ENCODE measurements at regions not wholly inside any gene's neighbourhood (a gene's known extent, or its start where the extent isn't known, plus 50 kb on each side); places are given as distances from the start of the nearest gene placed in this dataset.
"Not testable (repeated sequence)": the region's sequence is repeated elsewhere in the genome, so short reads cannot be mapped to it uniquely, and the experiment has no call there.

DNA sequence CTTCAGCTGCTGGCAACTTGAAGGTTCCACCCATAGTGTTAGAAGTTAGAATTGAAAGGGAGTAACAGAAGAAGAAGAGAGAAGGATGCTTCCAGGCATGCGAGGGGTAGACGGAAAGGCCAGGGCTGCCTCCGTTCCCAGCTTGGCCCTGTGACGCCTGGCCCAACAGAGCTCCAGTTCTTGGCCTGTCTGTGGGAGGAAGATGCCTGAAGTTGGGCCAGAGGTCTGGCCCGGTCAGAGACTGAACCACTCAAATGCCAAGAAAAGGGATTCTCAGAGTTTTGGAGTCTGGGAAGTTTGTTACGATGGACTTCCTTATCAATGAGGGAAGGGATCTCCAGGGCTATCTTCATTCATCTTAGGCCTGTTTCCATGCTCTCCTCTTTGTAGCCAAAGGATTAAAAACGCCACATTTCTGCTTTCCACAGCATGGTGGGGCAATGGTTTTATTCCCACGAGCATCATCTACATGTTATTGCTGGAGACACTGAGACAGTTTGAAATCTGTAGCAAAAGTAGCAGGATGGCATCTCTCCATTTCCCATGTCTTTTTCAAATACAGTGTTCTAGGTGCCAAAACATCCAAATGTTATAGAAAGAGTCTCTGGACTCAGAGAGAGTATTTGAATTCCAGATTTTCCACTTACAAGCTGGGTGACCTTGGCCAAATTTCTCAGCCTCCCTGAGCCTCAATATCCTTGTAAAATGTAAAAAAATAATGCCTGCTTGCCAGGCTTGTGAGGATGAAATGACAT is 65.4 kb upstream of the ANKRD55 start:
- no peak for DNase-seq (ENCODE audit: low read depth, low spot score)

DNA sequence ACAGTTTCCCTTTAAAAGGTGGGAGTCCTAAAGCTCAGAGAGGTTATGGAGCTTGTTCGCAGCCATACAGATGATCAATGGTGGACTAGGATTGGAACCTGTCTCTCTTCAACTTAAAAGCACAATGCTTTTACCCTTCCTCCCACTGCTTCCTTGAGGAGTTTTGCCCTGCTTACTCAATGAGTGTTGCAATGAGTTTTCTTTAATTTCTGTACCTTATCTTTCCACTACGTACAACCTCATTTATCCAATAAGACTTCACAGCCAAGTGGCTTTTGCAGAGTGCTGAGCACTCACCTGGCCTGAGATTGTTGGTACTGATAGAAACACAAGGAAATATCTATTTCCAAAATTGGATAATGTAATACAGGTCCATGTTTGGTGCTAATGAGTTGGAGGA is 64.7 kb upstream of the ANKRD55 start:
- DNase-seq (ENCODE audit: low read depth, low spot score) = no peak

DNA sequence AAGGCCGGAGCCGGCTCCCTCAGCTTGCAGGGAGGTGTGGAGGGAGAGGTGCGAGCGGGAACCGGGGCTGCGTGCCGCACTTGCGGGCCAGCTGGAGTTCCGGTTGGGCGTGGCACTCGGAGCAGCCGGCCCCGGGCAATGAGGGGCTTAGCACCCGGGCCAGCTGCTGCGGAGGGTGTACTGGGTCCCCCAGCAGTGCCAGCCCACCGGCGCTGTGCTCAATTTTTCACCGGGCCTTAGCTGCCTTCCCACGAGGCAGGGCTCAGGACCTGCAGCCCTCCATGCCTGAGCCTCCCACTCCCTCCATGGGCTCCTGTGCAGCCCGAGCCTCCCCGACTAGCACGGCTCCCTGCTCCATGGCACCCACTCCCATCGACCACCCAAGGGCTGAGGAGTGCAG is 62.2 kb upstream of the ANKRD55 start:
- not testable (repeated sequence) for DNase-seq (ENCODE audit: low read depth, low spot score)

DNA sequence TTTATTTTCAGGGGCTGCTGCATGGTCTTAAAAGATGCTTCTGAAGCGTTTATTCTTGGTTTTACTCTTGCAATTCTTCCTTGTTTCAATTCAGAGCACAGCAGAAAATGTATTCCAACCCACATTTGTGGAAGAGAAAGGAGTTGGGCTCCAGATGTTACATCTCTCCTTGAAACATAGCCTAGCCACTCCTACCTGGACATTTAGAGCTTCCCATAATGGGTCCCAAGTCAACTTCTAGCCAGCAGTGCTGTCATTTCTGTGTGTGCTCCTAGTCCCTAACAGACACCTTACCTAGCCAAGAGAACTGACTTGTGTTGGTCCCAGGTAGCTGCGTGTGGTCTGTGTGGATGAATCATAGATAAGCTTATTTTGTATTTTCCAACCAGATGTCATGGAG is 61.2 kb upstream of the ANKRD55 start:
- no peak for DNase-seq (ENCODE audit: low read depth, low spot score)

DNA sequence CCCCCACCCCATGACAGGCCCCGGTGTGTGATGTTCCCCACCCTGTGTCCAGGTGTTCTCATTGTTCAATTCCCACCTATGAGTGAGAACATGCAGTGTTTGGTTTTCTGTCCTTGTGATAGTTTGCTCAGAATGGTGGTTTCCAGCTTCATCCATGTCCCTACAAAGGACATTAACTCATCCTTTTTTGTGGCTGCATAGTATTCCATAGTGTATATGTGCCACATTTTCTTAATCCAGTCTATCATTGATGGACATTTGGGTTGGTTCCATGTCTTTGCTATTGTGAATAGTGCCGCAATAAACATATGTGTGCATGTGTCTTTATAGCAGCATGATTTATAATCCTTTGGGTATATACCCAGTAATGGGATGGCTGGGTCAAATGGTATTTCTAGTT is 59.7 kb upstream of the ANKRD55 start:
- not testable (repeated sequence) for DNase-seq (ENCODE audit: low read depth, low spot score)

DNA sequence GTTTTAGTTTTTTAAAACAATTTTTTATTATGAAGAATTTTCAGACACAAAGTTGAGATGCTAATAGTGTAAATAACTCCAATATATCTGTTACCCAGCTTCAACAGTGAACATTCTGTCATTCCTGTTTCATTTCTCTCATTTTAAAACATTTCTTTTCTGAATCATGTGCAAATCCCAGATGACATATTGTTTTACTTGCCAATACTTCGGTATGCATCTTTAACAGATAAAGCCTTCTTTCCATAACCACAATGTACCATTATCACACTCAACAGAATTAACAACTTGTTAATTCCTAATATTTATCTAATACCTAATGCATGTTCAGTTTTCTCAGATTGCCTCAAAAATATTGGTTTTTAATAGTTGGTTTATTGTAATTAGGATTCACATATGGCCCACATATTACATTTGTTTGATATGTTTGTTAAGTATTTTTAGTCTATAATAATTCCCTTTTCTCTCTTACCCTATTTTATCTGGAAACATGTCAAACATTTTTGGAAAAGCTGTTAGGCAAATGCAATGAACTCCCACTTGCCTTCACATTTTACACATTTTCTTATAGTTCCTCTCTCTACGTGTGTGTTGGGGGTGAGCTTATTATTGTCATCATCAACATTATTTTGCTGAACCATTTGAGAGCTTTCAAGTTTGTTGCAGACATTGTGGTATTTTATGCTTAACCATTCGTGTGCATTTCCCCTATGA is 58.7 kb upstream of the ANKRD55 start:
- no peak for DNase-seq (ENCODE audit: low read depth, low spot score)

DNA sequence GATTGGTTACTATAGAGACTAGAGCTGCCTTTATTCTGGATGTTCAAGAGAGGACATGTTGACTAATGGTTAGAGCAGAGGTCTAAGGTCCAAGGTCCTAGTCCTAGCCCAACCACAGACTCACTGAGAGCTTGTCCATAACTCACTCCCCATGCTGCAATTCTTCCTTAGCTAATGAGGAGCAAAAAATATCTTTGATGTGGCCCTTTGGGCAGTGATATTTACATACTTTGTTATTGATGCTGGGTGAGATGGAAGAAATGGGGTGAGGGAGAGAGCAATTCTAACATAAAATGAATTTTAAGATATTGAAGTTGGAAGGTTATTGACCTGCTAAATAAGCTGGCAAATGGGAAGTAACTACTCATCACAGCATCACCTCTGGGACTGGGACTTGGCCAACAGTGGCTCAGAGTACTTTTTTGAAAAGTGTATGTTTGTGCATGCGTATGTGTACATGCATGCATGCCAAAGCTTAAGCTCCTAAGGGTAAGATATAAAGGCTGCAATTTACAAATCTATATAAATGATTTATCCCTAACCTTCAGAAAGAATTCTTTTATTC is 58.0 kb upstream of the ANKRD55 start:
- DNase-seq (ENCODE audit: low read depth, low spot score) = no peak

DNA sequence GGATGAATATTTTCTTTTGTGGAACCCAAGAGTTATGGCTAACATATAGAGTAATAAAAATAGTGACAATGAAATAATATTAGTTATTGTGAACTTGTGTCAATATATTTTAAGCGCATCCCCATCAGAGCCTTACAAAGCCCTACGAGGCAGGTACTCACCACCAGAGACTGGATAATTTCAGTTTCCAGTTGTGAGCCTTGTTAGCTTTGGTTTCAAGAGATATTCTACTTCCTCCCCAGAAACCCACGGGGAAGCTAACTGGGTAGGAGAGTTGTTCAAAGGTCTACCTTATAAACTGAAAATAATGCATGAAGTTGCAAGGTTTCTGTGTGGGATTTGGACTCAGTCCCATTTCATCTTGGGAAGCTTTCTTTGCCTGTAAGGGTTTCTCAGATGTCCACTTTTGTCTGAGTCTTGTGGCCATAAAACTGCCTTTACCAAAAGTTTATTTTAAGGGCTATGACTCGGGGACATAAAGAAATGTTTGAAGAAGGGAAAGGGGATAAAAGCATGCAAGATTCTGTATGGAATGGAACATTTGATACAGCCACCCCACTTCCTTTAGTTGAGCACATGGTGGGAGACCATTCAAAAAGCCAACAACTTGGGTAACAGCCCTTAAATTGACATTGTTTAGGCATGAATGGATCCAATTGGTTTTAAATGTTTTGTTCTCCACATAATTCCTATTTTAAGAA is 57.4 kb upstream of the ANKRD55 start:
- DNase-seq (ENCODE audit: low read depth, low spot score) = no peak

DNA sequence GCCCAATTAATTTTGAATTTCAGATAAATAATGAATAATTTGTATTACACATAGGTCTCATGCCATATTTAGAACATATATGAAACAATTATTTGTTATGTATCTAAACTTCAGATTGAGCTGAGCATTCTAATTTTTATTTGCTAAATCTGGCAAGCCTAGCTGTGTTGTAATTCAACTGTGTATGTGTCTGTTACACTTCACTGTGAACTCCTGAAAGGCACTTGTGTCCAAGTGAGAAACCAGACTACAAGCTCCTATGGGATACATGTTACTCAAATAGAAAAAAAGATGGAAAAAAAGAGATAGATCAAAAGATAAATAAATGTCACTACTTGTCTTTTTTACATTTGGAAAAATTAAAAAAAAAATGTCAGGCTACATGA is 56.5 kb upstream of the ANKRD55 start:
- DNase-seq (ENCODE audit: low read depth, low spot score) = no peak

DNA sequence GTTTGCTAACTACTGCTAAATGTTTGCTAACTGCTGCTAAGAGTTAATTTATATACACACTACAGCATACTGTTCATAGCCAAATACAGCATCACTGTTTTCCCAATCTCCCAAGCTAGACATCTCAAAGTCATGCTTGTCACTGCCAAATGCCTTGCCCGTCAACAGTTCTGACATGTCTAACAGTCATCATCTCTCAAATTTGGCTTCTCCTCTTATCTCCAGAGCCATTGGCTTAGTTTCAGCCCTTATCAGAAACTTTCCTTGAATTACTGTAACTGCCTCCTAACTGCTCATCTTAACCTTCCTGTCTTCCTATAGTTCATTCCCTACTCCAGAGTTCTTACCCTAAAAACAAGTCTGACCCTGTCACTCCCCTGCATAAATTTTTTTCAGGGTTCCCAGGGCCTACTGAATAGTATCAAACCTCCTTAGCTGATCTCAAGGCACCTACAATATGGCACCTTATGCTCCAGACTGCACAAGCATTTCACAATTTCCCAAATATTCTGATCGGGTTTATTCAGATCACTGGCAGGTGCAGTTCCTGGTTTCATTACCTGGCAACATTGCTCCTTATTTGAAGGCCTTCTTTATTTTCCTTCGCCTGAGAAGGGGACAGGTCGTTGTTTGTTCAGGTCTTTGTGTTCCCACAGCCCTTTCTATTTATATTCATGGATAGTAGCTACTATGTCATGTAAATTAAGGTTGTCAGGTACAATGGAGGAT is 55.9 kb upstream of the ANKRD55 start:
- no peak for DNase-seq (ENCODE audit: low read depth, low spot score)

DNA sequence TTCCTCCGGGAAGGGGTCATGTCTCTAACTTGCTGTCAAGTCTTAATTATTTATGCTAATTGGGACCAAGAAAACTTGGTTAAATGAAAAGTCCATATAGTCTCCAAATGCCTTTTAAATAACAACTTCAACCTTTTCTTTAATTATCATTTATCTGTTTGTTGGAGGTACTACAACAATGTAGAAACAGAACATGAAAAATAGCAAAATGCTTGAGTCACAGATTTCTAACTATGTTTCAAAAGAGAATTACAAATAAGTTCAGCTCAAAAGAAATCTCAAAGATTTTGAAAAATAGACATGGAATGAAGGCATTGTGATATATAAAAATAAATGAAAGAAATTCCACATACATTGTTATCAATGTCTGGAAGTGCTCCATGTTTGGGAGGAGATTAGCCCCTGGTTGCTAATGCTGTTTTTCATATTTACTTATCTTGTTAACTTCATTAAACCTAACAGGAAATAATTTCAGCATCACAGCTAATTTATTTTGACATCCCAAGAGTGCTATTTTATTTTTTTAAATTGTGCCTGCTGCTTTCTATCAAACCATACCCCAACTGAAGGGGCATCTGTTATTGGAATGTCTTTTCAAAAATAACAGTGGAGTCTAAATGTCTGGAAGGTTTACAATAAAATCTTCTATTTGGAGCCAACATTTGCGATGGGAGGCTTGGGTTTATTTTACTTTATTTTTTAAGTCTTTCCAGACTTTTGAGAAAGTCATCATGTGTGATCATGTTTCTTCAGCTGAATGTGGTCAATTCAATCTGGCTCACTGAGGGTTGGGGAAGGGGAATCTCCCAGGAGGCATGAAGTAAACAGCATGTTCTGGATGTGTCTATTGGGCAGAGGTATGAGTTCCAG is 53.1 kb upstream of the ANKRD55 start:
- no peak for DNase-seq (ENCODE audit: low read depth, low spot score)

DNA sequence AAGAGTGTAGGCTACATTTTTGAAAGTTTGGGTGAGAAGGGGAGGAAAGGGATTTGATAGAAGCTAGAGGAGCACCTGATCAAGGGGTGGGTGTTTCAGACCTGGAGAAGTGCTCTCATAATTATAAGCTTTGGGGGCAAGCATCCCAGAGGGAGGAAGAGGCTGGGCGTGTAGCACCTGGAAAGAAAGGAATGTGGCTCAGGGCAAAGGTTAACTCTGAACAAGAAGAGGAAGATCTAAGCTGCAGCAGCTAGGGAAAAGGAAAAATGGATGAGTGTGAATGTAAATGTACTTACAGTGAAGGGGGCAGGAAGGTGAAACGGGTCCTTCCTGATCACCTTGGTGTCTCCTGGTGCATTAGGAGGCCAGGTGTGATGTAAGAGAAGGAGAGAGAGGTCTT is 49.8 kb upstream of the ANKRD55 start:
- no peak for DNase-seq (ENCODE audit: low read depth, low spot score)
